Ishikawa (cell line): ENCODE measurements at regions not wholly inside any gene's neighbourhood (a gene's known extent, or its start where the extent isn't known, plus 50 kb on each side); places are given as distances from the start of the nearest gene placed in this dataset.

Experiments used
- CEBPB ChIP-seq: IDR thresholded peaks from 2 replicates; pipeline ENCODE4 v1.6.1; 2012
- CREB1 ChIP-seq: IDR thresholded peaks from 2 replicates; pipeline ENCODE4 v1.6.1; 2012; ENCODE audit warnings: low read depth
- EGR1 ChIP-seq: IDR thresholded peaks from 2 replicates; pipeline ENCODE4 v1.6.1; 2012
- EP300 ChIP-seq: IDR thresholded peaks from 2 replicates; pipeline ENCODE4 v1.6.1; 2012; ENCODE audit warnings: borderline replicate concordance
- FOXM1 ChIP-seq: IDR thresholded peaks from 2 replicates; pipeline ENCODE4 v1.6.1; 2012; ENCODE audit warnings: low read depth, borderline replicate concordance
- NFIC ChIP-seq: IDR thresholded peaks from 2 replicates; pipeline ENCODE4 v1.6.1; 2012
- RAD21 ChIP-seq: IDR thresholded peaks from 2 replicates; pipeline ENCODE4 v1.6.1; 2012; ENCODE audit warnings: low read depth
- TAF1 ChIP-seq: IDR thresholded peaks from 2 replicates; pipeline ENCODE4 v1.6.1; 2012; ENCODE audit warnings: low read depth, mild to moderate bottlenecking
- TCF12 ChIP-seq: IDR thresholded peaks from 2 replicates; pipeline ENCODE4 v1.6.1; 2012; ENCODE audit warnings: low read depth
- TEAD4 ChIP-seq: IDR thresholded peaks from 2 replicates; pipeline ENCODE4 v1.6.1; 2012
- YY1 ChIP-seq: IDR thresholded peaks from 2 replicates; pipeline ENCODE4 v1.6.1; 2012; ENCODE audit warnings: low read depth
- ZBTB7A ChIP-seq: IDR thresholded peaks from 2 replicates; pipeline ENCODE4 v1.6.1; 2012; ENCODE audit warnings: low read depth
- TF ChIP-seq, protein P1 (sequence below): IDR thresholded peaks from 2 replicates; pipeline ENCODE4 v1.6.1; 2012
- TF ChIP-seq, protein P2 (sequence below): IDR thresholded peaks from 2 replicates; pipeline ENCODE4 v1.6.1; 2012; ENCODE audit warnings: low read depth, mild to moderate bottlenecking
- TF ChIP-seq, protein P3 (sequence below): IDR thresholded peaks from 2 replicates; pipeline ENCODE4 v1.6.1; 2012

DNA sequence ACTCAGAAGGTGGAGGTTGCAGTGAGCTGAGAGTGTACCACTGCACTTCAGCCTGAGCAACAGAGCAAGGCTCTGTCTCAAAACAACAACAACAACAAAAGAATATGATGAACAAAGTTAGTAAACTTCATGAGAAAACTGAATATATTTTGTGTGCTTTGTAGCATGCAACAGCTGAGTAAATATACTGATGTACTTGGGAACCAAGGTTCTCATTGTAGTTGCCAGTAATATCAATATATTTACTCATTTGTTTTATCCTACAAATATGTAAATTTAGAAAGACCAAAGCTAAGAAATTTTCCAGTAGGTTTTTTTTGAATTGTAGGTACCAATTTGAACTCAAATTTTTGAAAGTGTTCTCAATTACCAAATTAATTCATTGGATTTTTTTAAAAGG, 127.2 kb downstream of the IPO8 start:
- TF ChIP-seq CEBPB = no peak

- TF ChIP-seq NFIC = no peak
- no peak for TF ChIP-seq CREB1
- TF ChIP-seq EGR1 = no peak
- no peak for TF ChIP-seq TAF1
- TF ChIP-seq, protein P1, sequence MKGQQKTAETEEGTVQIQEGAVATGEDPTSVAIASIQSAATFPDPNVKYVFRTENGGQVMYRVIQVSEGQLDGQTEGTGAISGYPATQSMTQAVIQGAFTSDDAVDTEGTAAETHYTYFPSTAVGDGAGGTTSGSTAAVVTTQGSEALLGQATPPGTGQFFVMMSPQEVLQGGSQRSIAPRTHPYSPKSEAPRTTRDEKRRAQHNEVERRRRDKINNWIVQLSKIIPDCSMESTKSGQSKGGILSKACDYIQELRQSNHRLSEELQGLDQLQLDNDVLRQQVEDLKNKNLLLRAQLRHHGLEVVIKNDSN = no peak
- TF ChIP-seq RAD21 = no peak
- TF ChIP-seq FOXM1 = no peak
- TF ChIP-seq TEAD4 = no peak
- no peak for TF ChIP-seq ZBTB7A
- TF ChIP-seq TCF12 = no peak
- no peak for TF ChIP-seq CEBPB
These were observed 128.6 kb downstream of the IPO8 start for GRCh38 chr12:30567082-30567481.

DNA sequence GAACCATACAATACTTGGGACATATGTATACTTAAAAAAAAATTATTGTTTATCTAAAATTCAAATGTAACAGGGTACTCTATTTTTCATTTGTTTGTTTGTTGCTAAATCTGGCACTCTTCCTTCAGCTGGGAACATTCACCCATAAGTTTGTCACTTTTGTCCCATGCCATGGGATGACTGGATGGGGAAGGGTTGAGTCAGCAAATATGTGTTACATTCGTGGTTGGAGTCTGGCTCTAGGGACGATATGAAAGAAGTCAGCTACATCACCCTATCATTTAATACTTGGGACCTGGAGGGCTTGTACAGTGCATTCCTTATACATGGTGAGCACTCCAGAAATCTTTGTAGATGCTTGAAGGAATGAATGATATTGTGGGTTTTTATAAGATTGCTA, 131.3 kb downstream of the IPO8 start:
- no peak for TF ChIP-seq EP300
- TF ChIP-seq, protein P2, sequence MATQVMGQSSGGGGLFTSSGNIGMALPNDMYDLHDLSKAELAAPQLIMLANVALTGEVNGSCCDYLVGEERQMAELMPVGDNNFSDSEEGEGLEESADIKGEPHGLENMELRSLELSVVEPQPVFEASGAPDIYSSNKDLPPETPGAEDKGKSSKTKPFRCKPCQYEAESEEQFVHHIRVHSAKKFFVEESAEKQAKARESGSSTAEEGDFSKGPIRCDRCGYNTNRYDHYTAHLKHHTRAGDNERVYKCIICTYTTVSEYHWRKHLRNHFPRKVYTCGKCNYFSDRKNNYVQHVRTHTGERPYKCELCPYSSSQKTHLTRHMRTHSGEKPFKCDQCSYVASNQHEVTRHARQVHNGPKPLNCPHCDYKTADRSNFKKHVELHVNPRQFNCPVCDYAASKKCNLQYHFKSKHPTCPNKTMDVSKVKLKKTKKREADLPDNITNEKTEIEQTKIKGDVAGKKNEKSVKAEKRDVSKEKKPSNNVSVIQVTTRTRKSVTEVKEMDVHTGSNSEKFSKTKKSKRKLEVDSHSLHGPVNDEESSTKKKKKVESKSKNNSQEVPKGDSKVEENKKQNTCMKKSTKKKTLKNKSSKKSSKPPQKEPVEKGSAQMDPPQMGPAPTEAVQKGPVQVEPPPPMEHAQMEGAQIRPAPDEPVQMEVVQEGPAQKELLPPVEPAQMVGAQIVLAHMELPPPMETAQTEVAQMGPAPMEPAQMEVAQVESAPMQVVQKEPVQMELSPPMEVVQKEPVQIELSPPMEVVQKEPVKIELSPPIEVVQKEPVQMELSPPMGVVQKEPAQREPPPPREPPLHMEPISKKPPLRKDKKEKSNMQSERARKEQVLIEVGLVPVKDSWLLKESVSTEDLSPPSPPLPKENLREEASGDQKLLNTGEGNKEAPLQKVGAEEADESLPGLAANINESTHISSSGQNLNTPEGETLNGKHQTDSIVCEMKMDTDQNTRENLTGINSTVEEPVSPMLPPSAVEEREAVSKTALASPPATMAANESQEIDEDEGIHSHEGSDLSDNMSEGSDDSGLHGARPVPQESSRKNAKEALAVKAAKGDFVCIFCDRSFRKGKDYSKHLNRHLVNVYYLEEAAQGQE = no peak
- TF ChIP-seq, protein P3, sequence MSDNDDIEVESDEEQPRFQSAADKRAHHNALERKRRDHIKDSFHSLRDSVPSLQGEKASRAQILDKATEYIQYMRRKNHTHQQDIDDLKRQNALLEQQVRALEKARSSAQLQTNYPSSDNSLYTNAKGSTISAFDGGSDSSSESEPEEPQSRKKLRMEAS = no peak
- TF ChIP-seq, protein P1 = no peak
- no peak for TF ChIP-seq EGR1
- no peak for TF ChIP-seq RAD21
- no peak for TF ChIP-seq ZBTB7A
- no peak for TF ChIP-seq TCF12
- no peak for TF ChIP-seq CREB1
- TF ChIP-seq FOXM1 = no peak
- no peak for TF ChIP-seq TAF1
- no peak for TF ChIP-seq CEBPB
- TF ChIP-seq TEAD4 = no peak
- no peak for TF ChIP-seq NFIC
- TF ChIP-seq YY1 = no peak

DNA sequence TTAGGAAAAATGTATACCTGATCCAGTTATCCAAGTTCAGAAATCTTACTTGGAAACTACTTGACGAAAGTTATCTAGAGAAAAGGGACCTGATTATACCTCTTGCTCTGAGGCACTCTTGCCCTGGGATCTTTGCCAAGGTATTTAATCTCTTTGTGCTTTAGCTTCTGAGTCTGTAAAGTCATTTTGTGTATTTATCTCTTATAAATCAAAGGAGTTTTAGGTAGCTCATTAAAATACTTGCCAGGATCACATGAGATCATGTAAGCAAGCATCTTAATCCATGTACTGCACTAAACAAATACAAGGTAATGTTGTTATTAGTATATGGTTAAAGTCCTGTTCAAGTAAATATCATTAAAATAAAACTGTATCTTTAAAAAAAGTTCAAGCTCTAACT, 147.5 kb downstream of the IPO8 start:
- TF ChIP-seq TEAD4 (no peak), RAD21 (no peak), TCF12 (no peak), TAF1 (no peak), FOXM1 (no peak), EP300 (no peak), CEBPB (no peak), YY1 (no peak), CREB1 (no peak), NFIC (no peak)
- TF ChIP-seq, protein P2 = no peak
- TF ChIP-seq, protein P3 = no peak

GRCh38 chr12:30546121-30546520, 149.5 kb downstream of the IPO8 start:
- TF ChIP-seq CEBPB = no peak
- TF ChIP-seq YY1 = no peak
- TF ChIP-seq TAF1 = no peak
- TF ChIP-seq, protein P2 = no peak
- TF ChIP-seq TCF12 = no peak
- TF ChIP-seq EP300 = no peak
- TF ChIP-seq RAD21 = no peak
- no peak for TF ChIP-seq NFIC
- TF ChIP-seq EGR1 = no peak
- TF ChIP-seq, protein P3 = no peak
- no peak for TF ChIP-seq ZBTB7A
- TF ChIP-seq, protein P1 = no peak
- no peak for TF ChIP-seq CREB1
- no peak for TF ChIP-seq TEAD4
- no peak for TF ChIP-seq FOXM1
